ENCODE measurements at regions not wholly inside any gene's neighbourhood (a gene's known extent, or its start where the extent isn't known, plus 50 kb on each side); places are given as distances from the start of the nearest gene placed in this dataset.

DNA sequence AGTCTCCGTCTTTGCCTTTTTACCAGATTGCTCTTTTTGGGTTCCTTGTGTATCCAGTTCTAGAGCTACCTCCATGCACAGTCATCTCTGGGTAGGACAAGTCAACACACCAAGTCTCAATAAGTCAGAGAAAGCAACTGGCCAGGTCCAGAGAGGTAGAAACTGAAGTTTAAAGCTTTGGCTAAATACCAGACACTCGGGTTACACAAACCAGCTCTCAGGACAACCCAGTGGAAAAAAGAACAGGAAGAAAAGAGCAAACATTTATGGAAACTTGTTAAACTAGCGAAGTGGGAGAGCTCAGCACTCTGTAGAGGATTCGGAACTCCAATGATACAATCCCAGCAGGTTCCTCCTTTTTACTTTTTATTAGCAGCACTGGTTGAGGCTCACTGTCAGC is 291.0 kb upstream of the CPEB2 start:
- WGBS (ENCODE audit: low lambda C conversion rate): 27% methylated on average over 4 of the region's 4 CpGs
- Histone ChIP-seq H3K9ac (no peak overlapping the region), H3F3A (replicated peaks; ENCODE audit: insufficient read depth) (no peaks in the 10 kb centered on the region), H3K4me1 (ENCODE audit: control insufficient read depth in 1 of 2, insufficient read depth in 2 of 2, low read depth in 1 of 2, low read length in 1 of 2) (no peaks in the 10 kb centered on the region), H2AFZ (ENCODE audit: low read depth) (no peak overlapping the region), H3K27ac (ENCODE audit: low read depth in 2 of 2, low read length in 1 of 2) (no peak overlapping the region), H3K4me3 (ENCODE audit: low read depth in 2 of 2, low read length in 1 of 2) (no peak overlapping the region), H3K27me3 (ENCODE audit: insufficient read depth) (no peaks in the 10 kb centered on the region), H3K9me3 (no peaks in the 10 kb centered on the region), H4K20me1 (ENCODE audit: insufficient read depth) (no peaks in the 10 kb centered on the region), H3K36me3 (replicated peaks in 1 of 2; ENCODE audit: control insufficient read depth in 1 of 2, insufficient read depth in 2 of 2, low read length in 1 of 2) (no peaks in the 10 kb centered on the region), H3K79me2 (ENCODE audit: insufficient read depth) (no peaks in the 10 kb centered on the region), H3K9me2 (no peaks in the 10 kb centered on the region), H3K4me2 (no peak overlapping the region)
- ChIA-PET POLR2A (no interaction called here), CTCF (no interaction called here)
- DNase-seq: no peak
- TF ChIP-seq TAF1 (IDR thresholded peaks at IDR 0.05; ENCODE audit: borderline replicate concordance, low read depth, low read length) (no peak), TCF12 (IDR thresholded peaks at IDR 0.05) (no peak), GABPA (IDR thresholded peaks at IDR 0.05; ENCODE audit: low read depth) (no peak), RCOR1 (IDR thresholded peaks at IDR 0.05; ENCODE audit: low read length) (no peak), ELF1 (IDR thresholded peaks at IDR 0.05) (no peak), JUND (IDR thresholded peaks at IDR 0.05) (no peak)
- TF ChIP-seq, protein P1, sequence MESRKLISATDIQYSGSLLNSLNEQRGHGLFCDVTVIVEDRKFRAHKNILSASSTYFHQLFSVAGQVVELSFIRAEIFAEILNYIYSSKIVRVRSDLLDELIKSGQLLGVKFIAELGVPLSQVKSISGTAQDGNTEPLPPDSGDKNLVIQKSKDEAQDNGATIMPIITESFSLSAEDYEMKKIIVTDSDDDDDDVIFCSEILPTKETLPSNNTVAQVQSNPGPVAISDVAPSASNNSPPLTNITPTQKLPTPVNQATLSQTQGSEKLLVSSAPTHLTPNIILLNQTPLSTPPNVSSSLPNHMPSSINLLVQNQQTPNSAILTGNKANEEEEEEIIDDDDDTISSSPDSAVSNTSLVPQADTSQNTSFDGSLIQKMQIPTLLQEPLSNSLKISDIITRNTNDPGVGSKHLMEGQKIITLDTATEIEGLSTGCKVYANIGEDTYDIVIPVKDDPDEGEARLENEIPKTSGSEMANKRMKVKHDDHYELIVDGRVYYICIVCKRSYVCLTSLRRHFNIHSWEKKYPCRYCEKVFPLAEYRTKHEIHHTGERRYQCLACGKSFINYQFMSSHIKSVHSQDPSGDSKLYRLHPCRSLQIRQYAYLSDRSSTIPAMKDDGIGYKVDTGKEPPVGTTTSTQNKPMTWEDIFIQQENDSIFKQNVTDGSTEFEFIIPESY (IDR thresholded peaks at IDR 0.05; ENCODE audit: borderline replicate concordance, low read depth): no peak
- TF ChIP-seq, protein P2, sequence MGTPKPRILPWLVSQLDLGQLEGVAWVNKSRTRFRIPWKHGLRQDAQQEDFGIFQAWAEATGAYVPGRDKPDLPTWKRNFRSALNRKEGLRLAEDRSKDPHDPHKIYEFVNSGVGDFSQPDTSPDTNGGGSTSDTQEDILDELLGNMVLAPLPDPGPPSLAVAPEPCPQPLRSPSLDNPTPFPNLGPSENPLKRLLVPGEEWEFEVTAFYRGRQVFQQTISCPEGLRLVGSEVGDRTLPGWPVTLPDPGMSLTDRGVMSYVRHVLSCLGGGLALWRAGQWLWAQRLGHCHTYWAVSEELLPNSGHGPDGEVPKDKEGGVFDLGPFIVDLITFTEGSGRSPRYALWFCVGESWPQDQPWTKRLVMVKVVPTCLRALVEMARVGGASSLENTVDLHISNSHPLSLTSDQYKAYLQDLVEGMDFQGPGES (IDR thresholded peaks at IDR 0.05; ENCODE audit: low read depth, low read length): no peak
- TF ChIP-seq, protein P3, sequence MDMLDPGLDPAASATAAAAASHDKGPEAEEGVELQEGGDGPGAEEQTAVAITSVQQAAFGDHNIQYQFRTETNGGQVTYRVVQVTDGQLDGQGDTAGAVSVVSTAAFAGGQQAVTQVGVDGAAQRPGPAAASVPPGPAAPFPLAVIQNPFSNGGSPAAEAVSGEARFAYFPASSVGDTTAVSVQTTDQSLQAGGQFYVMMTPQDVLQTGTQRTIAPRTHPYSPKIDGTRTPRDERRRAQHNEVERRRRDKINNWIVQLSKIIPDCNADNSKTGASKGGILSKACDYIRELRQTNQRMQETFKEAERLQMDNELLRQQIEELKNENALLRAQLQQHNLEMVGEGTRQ (IDR thresholded peaks at IDR 0.05; ENCODE audit: borderline replicate concordance, low read depth, low read length): no peak
- TF ChIP-seq, protein P4, sequence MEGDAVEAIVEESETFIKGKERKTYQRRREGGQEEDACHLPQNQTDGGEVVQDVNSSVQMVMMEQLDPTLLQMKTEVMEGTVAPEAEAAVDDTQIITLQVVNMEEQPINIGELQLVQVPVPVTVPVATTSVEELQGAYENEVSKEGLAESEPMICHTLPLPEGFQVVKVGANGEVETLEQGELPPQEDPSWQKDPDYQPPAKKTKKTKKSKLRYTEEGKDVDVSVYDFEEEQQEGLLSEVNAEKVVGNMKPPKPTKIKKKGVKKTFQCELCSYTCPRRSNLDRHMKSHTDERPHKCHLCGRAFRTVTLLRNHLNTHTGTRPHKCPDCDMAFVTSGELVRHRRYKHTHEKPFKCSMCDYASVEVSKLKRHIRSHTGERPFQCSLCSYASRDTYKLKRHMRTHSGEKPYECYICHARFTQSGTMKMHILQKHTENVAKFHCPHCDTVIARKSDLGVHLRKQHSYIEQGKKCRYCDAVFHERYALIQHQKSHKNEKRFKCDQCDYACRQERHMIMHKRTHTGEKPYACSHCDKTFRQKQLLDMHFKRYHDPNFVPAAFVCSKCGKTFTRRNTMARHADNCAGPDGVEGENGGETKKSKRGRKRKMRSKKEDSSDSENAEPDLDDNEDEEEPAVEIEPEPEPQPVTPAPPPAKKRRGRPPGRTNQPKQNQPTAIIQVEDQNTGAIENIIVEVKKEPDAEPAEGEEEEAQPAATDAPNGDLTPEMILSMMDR (IDR thresholded peaks at IDR 0.05): no peak

DNA sequence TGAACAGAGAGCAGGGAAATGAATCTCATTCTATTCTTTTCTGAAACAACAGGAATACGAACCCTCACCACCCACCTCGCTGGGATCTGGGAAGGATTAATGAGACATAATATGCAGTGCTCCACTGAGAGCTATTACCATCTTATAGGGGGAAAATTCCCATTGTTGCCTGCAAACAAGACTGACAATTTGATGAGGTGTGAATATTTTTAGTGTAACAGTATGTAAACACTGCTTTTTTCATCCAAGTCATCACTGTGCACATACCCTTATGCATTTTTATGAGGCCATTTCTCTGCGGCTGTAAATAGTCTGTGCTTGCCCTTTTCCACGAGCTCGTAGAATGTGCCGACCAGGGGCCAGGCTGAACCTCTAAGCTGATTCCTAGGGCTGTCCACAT is 285.6 kb upstream of the CPEB2 start:
- H3K36me3 ChIP-seq (replicated peaks in 1 of 2; ENCODE audit: control insufficient read depth in 1 of 2, insufficient read depth in 2 of 2, low read length in 1 of 2): no peaks in the 10 kb centered on the region
- CTCF ChIA-PET: no interaction called here
- 58% methylated on average over 6 of the region's 6 CpGs for WGBS (ENCODE audit: low lambda C conversion rate)
- no peaks in the 10 kb centered on the region for H4K20me1 ChIP-seq (ENCODE audit: insufficient read depth)
- H3K27me3 ChIP-seq (ENCODE audit: insufficient read depth): no peaks in the 10 kb centered on the region
- no peak overlapping the region for H3K4me2 ChIP-seq
- H3K9me3 ChIP-seq: no peaks in the 10 kb centered on the region
- DNase-seq: no peak
- H3K27ac ChIP-seq (ENCODE audit: low read depth in 2 of 2, low read length in 1 of 2): no peak overlapping the region
- H3K9ac ChIP-seq: no peak overlapping the region
- H3K79me2 ChIP-seq (ENCODE audit: insufficient read depth): no peaks in the 10 kb centered on the region
- H2AFZ ChIP-seq (ENCODE audit: low read depth): no peak overlapping the region
- H3K4me3 ChIP-seq (ENCODE audit: low read depth in 2 of 2, low read length in 1 of 2): no peak overlapping the region
- H3F3A ChIP-seq (replicated peaks; ENCODE audit: insufficient read depth): no peaks in the 10 kb centered on the region
- POLR2A ChIA-PET: no interaction called here
- H3K4me1 ChIP-seq (ENCODE audit: control insufficient read depth in 1 of 2, insufficient read depth in 2 of 2, low read depth in 1 of 2, low read length in 1 of 2): no peaks in the 10 kb centered on the region
- H3K9me2 ChIP-seq: no peaks in the 10 kb centered on the region
- no peak for TF ChIP-seq SIN3A (IDR thresholded peaks at IDR 0.05; ENCODE audit: borderline replicate concordance, low read depth, low read length)
- TF ChIP-seq RFX5 (IDR thresholded peaks at IDR 0.05; ENCODE audit: low read length): no peak
- no peak for TF ChIP-seq MEF2A (IDR thresholded peaks at IDR 0.05; ENCODE audit: borderline replicate concordance, low read depth)
- TF ChIP-seq FOSL2 (IDR thresholded peaks at IDR 0.05; ENCODE audit: borderline replicate concordance, low read depth): no peak
- TF ChIP-seq, protein P1 (IDR thresholded peaks at IDR 0.05; ENCODE audit: borderline replicate concordance, low read depth): no peak
- TF ChIP-seq, protein P5, sequence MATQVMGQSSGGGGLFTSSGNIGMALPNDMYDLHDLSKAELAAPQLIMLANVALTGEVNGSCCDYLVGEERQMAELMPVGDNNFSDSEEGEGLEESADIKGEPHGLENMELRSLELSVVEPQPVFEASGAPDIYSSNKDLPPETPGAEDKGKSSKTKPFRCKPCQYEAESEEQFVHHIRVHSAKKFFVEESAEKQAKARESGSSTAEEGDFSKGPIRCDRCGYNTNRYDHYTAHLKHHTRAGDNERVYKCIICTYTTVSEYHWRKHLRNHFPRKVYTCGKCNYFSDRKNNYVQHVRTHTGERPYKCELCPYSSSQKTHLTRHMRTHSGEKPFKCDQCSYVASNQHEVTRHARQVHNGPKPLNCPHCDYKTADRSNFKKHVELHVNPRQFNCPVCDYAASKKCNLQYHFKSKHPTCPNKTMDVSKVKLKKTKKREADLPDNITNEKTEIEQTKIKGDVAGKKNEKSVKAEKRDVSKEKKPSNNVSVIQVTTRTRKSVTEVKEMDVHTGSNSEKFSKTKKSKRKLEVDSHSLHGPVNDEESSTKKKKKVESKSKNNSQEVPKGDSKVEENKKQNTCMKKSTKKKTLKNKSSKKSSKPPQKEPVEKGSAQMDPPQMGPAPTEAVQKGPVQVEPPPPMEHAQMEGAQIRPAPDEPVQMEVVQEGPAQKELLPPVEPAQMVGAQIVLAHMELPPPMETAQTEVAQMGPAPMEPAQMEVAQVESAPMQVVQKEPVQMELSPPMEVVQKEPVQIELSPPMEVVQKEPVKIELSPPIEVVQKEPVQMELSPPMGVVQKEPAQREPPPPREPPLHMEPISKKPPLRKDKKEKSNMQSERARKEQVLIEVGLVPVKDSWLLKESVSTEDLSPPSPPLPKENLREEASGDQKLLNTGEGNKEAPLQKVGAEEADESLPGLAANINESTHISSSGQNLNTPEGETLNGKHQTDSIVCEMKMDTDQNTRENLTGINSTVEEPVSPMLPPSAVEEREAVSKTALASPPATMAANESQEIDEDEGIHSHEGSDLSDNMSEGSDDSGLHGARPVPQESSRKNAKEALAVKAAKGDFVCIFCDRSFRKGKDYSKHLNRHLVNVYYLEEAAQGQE (IDR thresholded peaks at IDR 0.05; ENCODE audit: low read depth, low read length): no peak
- no peak for TF ChIP-seq NRF1 (IDR thresholded peaks at IDR 0.05; ENCODE audit: low read depth, low read length)
- no peak for TF ChIP-seq SMC3 (IDR thresholded peaks at IDR 0.05; ENCODE audit: low read depth, low read length)

Data from SK-N-SH (cell line).